Karpas-422 (cell line): ENCODE measurements at regions not wholly inside any gene's neighbourhood (a gene's known extent, or its start where the extent isn't known, plus 50 kb on each side); places are given as distances from the start of the nearest gene placed in this dataset.
"Not testable (repeated sequence)": the region's sequence is repeated elsewhere in the genome, so short reads cannot be mapped to it uniquely, and the experiment has no call there.

Source experiments
- DNase-seq: peaks from one replicate; pipeline ENCODE4 v3.0.0-alpha.2; 2015
- H2AFZ ChIP-seq: fragments of 200-600 bp; sonication (generic); 2 replicates; pipeline ENCODE4 v1.6.1; 2014; ENCODE audit warnings: antibody characterized with exemption, low read length, mixed read lengths
- H3K27ac ChIP-seq: fragments of 200-600 bp; sonication (generic); 2 replicates; pipeline ENCODE4 v1.5.1; 2014; ENCODE audit warnings: mild to moderate bottlenecking, low read length, moderate library complexity
- H3K27me3 ChIP-seq: fragments of 200-600 bp; sonication (generic); 2 replicates; pipeline ENCODE4 v1.6.1; 2014; ENCODE audit warnings: low read length, mixed read lengths
- H3K36me3 ChIP-seq: fragments of 200-600 bp; sonication (generic); 2 replicates; pipeline ENCODE4 v1.6.1; 2014; ENCODE audit warnings: low read length, mixed read lengths; ENCODE audit not compliant: insufficient read depth
- H3K4me1 ChIP-seq: fragments of 200-600 bp; sonication (generic); 2 replicates; pipeline ENCODE4 v1.6.1; 2014; ENCODE audit warnings: mild to moderate bottlenecking, low read length, mixed read lengths
- H3K4me2 ChIP-seq: fragments of 200-600 bp; sonication (generic); 2 replicates; pipeline ENCODE4 v1.6.1; 2014; ENCODE audit warnings: low read length, low read depth, mild to moderate bottlenecking; ENCODE audit not compliant: poor library complexity, severe bottlenecking
- H3K4me3 ChIP-seq: fragments of 200-600 bp; sonication (generic); 2 replicates; pipeline ENCODE4 v1.5.1; 2014; ENCODE audit warnings: mild to moderate bottlenecking, antibody characterized with exemption, low read length, mixed read lengths
- H3K79me2 ChIP-seq: fragments of 200-600 bp; sonication (generic); 2 replicates; pipeline ENCODE4 v1.6.1; 2014; ENCODE audit warnings: mild to moderate bottlenecking, low read length, mixed read lengths
- H3K9ac ChIP-seq: fragments of 200-600 bp; sonication (generic); 2 replicates; pipeline ENCODE4 v1.6.0; 2014; ENCODE audit warnings: low read length
- H3K9me2 ChIP-seq: fragments of 200-600 bp; sonication (generic), shearing (Covaris generic); replicated peaks from 2 replicates; pipeline ENCODE4 v1.6.0; 2014; ENCODE audit warnings: mild to moderate bottlenecking, low read length, moderate library complexity; ENCODE audit not compliant: insufficient read depth
- H3K9me3 ChIP-seq: fragments of 300-700, 200-600 bp; sonication (generic); 2 replicates; pipeline ENCODE4 v1.6.1; 2014; ENCODE audit warnings: low read length, mixed read lengths
- H4K20me1 ChIP-seq: fragments of 200-600 bp; sonication (generic); 2 replicates; pipeline ENCODE4 v1.6.1; 2014; ENCODE audit warnings: mild to moderate bottlenecking, antibody characterized with exemption, low read length, low read depth; ENCODE audit not compliant: insufficient read depth

- H3K36me3 ChIP-seq, result no peaks in the 10 kb centered on the region
- H2AFZ ChIP-seq, result no peak overlapping the region
- H3K4me1 ChIP-seq, result no peaks in the 10 kb centered on the region
- H3K4me2 ChIP-seq, result no peak overlapping the region
- H3K9me2 ChIP-seq, result no peaks in the 10 kb centered on the region
- no peaks in the 10 kb centered on the region for H3K27me3 ChIP-seq
- H3K9me3 ChIP-seq, result no peaks in the 10 kb centered on the region
- DNase-seq, result no peak
- no peaks in the 10 kb centered on the region for H3K79me2 ChIP-seq
- H3K27ac ChIP-seq, result no peak overlapping the region
- no peak overlapping the region for H3K4me3 ChIP-seq
- H4K20me1 ChIP-seq, result no peaks in the 10 kb centered on the region
- H3K9ac ChIP-seq, result no peak overlapping the region
These were observed 81.2 kb upstream of the CAB39 start for GRCh38 chr2:230631470-230631869.

GRCh38 chr2:230634146-230634545 lies 78.5 kb upstream of the CAB39 start:
- Histone ChIP-seq H3K9me3 (no peaks in the 10 kb centered on the region), H2AFZ (no peak overlapping the region), H3K9me2 (no peaks in the 10 kb centered on the region), H3K79me2 (no peaks in the 10 kb centered on the region), H3K27ac (no peak overlapping the region), H4K20me1 (no peaks in the 10 kb centered on the region), H3K4me2 (no peak overlapping the region), H3K9ac (no peak overlapping the region), H3K4me3 (no peak overlapping the region), H3K27me3 (no peaks in the 10 kb centered on the region), H3K4me1 (peaks cover 6% of the 10 kb centered on the region), H3K36me3 (no peaks in the 10 kb centered on the region)
- DNase-seq, result no peak

- H3K36me3 ChIP-seq, DNase-seq, H3K4me2 ChIP-seq, H3K27me3 ChIP-seq, H3K9ac ChIP-seq, H3K79me2 ChIP-seq, H3K4me1 ChIP-seq, H2AFZ ChIP-seq, H3K9me3 ChIP-seq, H4K20me1 ChIP-seq, H3K4me3 ChIP-seq, H3K27ac ChIP-seq, H3K9me2 ChIP-seq: not testable (repeated sequence)
These were observed 77.8 kb upstream of the CAB39 start for GRCh38 chr2:230634721-230635313.

- no peak overlapping the region for H2AFZ ChIP-seq
- H3K36me3 ChIP-seq, result no peaks in the 10 kb centered on the region
- H3K9me2 ChIP-seq, result no peaks in the 10 kb centered on the region
- no peaks in the 10 kb centered on the region for H3K79me2 ChIP-seq
- peaks cover 6% of the 10 kb centered on the region for H3K4me1 ChIP-seq
- no peaks in the 10 kb centered on the region for H3K27me3 ChIP-seq
- H3K9me3 ChIP-seq, result no peaks in the 10 kb centered on the region
- H4K20me1 ChIP-seq, result no peaks in the 10 kb centered on the region
- H3K4me2 ChIP-seq, result no peak overlapping the region
- no peak for DNase-seq
- no peak overlapping the region for H3K27ac ChIP-seq
- no peak overlapping the region for H3K9ac ChIP-seq
- no peak overlapping the region for H3K4me3 ChIP-seq
These were observed 75.9 kb upstream of the CAB39 start for GRCh38 chr2:230636684-230637271.

GRCh38 chr2:230637486-230637885 lies 75.2 kb upstream of the CAB39 start:
- H3K4me2 ChIP-seq, H4K20me1 ChIP-seq, DNase-seq, H3K4me1 ChIP-seq, H3K9ac ChIP-seq, H3K9me2 ChIP-seq, H2AFZ ChIP-seq, H3K27ac ChIP-seq, H3K9me3 ChIP-seq, H3K79me2 ChIP-seq, H3K36me3 ChIP-seq, H3K27me3 ChIP-seq, H3K4me3 ChIP-seq: not testable (repeated sequence)

- Histone ChIP-seq H3K9me3 (no peaks in the 10 kb centered on the region), H3K4me2 (no peak overlapping the region), H3K79me2 (no peaks in the 10 kb centered on the region), H4K20me1 (no peaks in the 10 kb centered on the region), H3K9me2 (no peaks in the 10 kb centered on the region), H3K27me3 (no peaks in the 10 kb centered on the region), H3K4me3 (no peak overlapping the region), H2AFZ (no peak overlapping the region), H3K4me1 (peaks cover 6% of the 10 kb centered on the region), H3K27ac (no peak overlapping the region), H3K9ac (no peak overlapping the region), H3K36me3 (no peaks in the 10 kb centered on the region)
- DNase-seq, result no peak
These were observed 72.1 kb upstream of the CAB39 start for GRCh38 chr2:230640540-230641011.

GRCh38 chr2:230642966-230643365 lies 69.7 kb upstream of the CAB39 start:
- H3K9ac ChIP-seq, result no peak overlapping the region
- no peak overlapping the region for H3K4me2 ChIP-seq
- no peak overlapping the region for H2AFZ ChIP-seq
- H3K4me3 ChIP-seq, result no peak overlapping the region
- H3K27ac ChIP-seq, result no peak overlapping the region
- no peaks in the 10 kb centered on the region for H3K9me3 ChIP-seq
- H3K27me3 ChIP-seq, result no peaks in the 10 kb centered on the region
- H3K36me3 ChIP-seq, result no peaks in the 10 kb centered on the region
- H3K79me2 ChIP-seq, result no peaks in the 10 kb centered on the region
- H3K4me1 ChIP-seq, result no peaks in the 10 kb centered on the region
- no peaks in the 10 kb centered on the region for H4K20me1 ChIP-seq
- DNase-seq, result no peak
- no peaks in the 10 kb centered on the region for H3K9me2 ChIP-seq

GRCh38 chr2:230643576-230644291 lies 68.9 kb upstream of the CAB39 start:
- Histone ChIP-seq H3K79me2 (no peaks in the 10 kb centered on the region), H3K36me3 (no peaks in the 10 kb centered on the region), H3K9me2 (no peaks in the 10 kb centered on the region), H3K27ac (no peak overlapping the region), H4K20me1 (no peaks in the 10 kb centered on the region), H3K27me3 (no peaks in the 10 kb centered on the region), H3K9me3 (no peaks in the 10 kb centered on the region), H3K4me1 (no peaks in the 10 kb centered on the region), H3K9ac (no peak overlapping the region), H3K4me3 (no peak overlapping the region), H2AFZ (no peak overlapping the region), H3K4me2 (no peak overlapping the region)
- no peak for DNase-seq
